HEK293 (cell line): ENCODE measurements at regions not wholly inside any gene's neighbourhood (a gene's known extent, or its start where the extent isn't known, plus 50 kb on each side); places are given as distances from the start of the nearest gene placed in this dataset.

Source experiments
- CTCF ChIA-PET: fragments of 350-600 bp; formaldehyde crosslinking; extraction: SDS; loops from one replicate; lab custom pipeline; 2021; ENCODE audit warnings: antibody characterized with exemption; lab: Yijun Ruan, JAX
- POLR2A ChIA-PET: fragments of 300-600 bp; formaldehyde crosslinking; extraction: SDS; loops from one replicate; lab custom pipeline; 2020; ENCODE audit warnings: antibody characterized with exemption, inconsistent platforms; lab: Yijun Ruan, JAX
- H3K27ac ChIP-seq: fragments of 200-500 bp; sonication (Bioruptor generic); 2 replicates; pipeline ENCODE4 v1.5.1; 2014; ENCODE audit warnings: low read depth, low read length, control low read depth, inconsistent platforms; ENCODE audit errors: extremely low read depth
- H3K36me3 ChIP-seq, 2 experiments: fragments of 200-500 bp in 1 of 2; sonication (Bioruptor generic) in 1 of 2; 1 replicate in 1 of 2; 2 replicates in 1 of 2; pipeline ENCODE4 v1.5.1; 2014 to 2017; ENCODE audit warnings: inconsistent platforms in 2 of 2, low read length in 2 of 2; ENCODE audit not compliant: control insufficient read depth in 2 of 2, insufficient read depth in 1 of 2
- H3K4me1 ChIP-seq: fragments of 200-500 bp; sonication (Bioruptor generic); 2 replicates; pipeline ENCODE4 v1.5.1; 2014; ENCODE audit warnings: mild to moderate bottlenecking, low read length, inconsistent platforms; ENCODE audit not compliant: control insufficient read depth, insufficient read depth
- H3K4me3 ChIP-seq: 2 replicates; pipeline ENCODE4 v1.5.1; 2011; ENCODE audit warnings: low read depth, mild to moderate bottlenecking, control low read depth, low read length, moderate library complexity
- H3K9me3 ChIP-seq: fragments of 200-500 bp; sonication (Bioruptor generic); 2 replicates; pipeline ENCODE4 v1.5.1; 2014; ENCODE audit warnings: low read depth, low read length, inconsistent platforms; ENCODE audit not compliant: control insufficient read depth, insufficient read depth
- AEBP2 ChIP-seq: fragments of 450-650 bp; formaldehyde crosslinking; IDR thresholded peaks from 2 replicates; pipeline ENCODE4 v1.5.1; 2016; ENCODE audit warnings: missing biosample characterization, missing genetic modification characterization, borderline replicate concordance
- ELK4 ChIP-seq: IDR thresholded peaks from 2 replicates; pipeline ENCODE4 v1.6.1; 2011; ENCODE audit warnings: mild to moderate bottlenecking, low read depth, low read length, borderline replicate concordance
- GLIS1 ChIP-seq: fragments of 450-650 bp; formaldehyde crosslinking; IDR thresholded peaks from 2 replicates; pipeline ENCODE4 v1.5.1; 2016; ENCODE audit warnings: missing biosample characterization, missing genetic modification characterization
- KLF1 ChIP-seq: fragments of 450-650 bp; formaldehyde crosslinking; IDR thresholded peaks from 2 replicates; pipeline ENCODE4 v1.5.1; 2016; ENCODE audit warnings: missing biosample characterization, missing genetic modification characterization
- SP2 ChIP-seq: fragments of 450-650 bp; formaldehyde crosslinking; IDR thresholded peaks from 2 replicates; pipeline ENCODE4 v1.5.1; 2016; ENCODE audit warnings: missing biosample characterization, missing genetic modification characterization
- ZBTB11 ChIP-seq: fragments of 450-650 bp; formaldehyde crosslinking; conservative IDR thresholded peaks from 2 replicates; pipeline ENCODE4 v1.5.1; 2016; ENCODE audit warnings: low read depth, missing biosample characterization, missing genetic modification characterization
- ZBTB44 ChIP-seq: fragments of 450-650 bp; IDR thresholded peaks from 2 replicates; pipeline ENCODE4 v1.5.1; 2018; ENCODE audit warnings: missing biosample characterization, mild to moderate bottlenecking, missing genetic modification characterization
- ZFHX2 ChIP-seq: fragments of 450-650 bp; formaldehyde crosslinking; conservative IDR thresholded peaks from 2 replicates; pipeline ENCODE4 v1.5.1; 2016; ENCODE audit warnings: missing biosample characterization, missing genetic modification characterization
- ZNF202 ChIP-seq: fragments of 450-650 bp; formaldehyde crosslinking; IDR thresholded peaks from 2 replicates; pipeline ENCODE4 v1.5.1; 2016; ENCODE audit warnings: missing biosample characterization, missing genetic modification characterization, borderline replicate concordance
- ZNF266 ChIP-seq: fragments of 450-650 bp; formaldehyde crosslinking; IDR thresholded peaks from 2 replicates; pipeline ENCODE4 v1.5.1; 2016; ENCODE audit warnings: missing biosample characterization, missing genetic modification characterization, low read depth
- ZNF391 ChIP-seq: fragments of 450-650 bp; formaldehyde crosslinking; IDR thresholded peaks from 2 replicates; pipeline ENCODE4 v1.5.1; 2016; ENCODE audit warnings: low read depth, missing biosample characterization, missing genetic modification characterization, borderline replicate concordance
- ZNF48 ChIP-seq: fragments of 450-650 bp; formaldehyde crosslinking; IDR thresholded peaks from 2 replicates; pipeline ENCODE4 v1.5.1; 2016; ENCODE audit warnings: missing biosample characterization, missing genetic modification characterization
- ZNF510 ChIP-seq: fragments of 450-650 bp; formaldehyde crosslinking; IDR thresholded peaks from 2 replicates; pipeline ENCODE4 v1.5.1; 2018; ENCODE audit warnings: mild to moderate bottlenecking, missing genetic modification characterization, missing biosample characterization; ENCODE audit not compliant: insufficient replicate concordance
- ZNF514 ChIP-seq: fragments of 450-650 bp; formaldehyde crosslinking; IDR thresholded peaks from 2 replicates; pipeline ENCODE4 v1.5.1; 2016; ENCODE audit warnings: missing biosample characterization, missing genetic modification characterization
- ZNF558 ChIP-seq: fragments of 450-650 bp; formaldehyde crosslinking; IDR thresholded peaks from 2 replicates; pipeline ENCODE4 v1.5.1; 2016; ENCODE audit warnings: missing biosample characterization, missing genetic modification characterization
- ZNF560 ChIP-seq: fragments of 450-650 bp; formaldehyde crosslinking; IDR thresholded peaks from 2 replicates; pipeline ENCODE4 v1.5.1; 2017; ENCODE audit warnings: missing biosample characterization, missing genetic modification characterization, borderline replicate concordance
- ZNF571 ChIP-seq: fragments of 450-650 bp; formaldehyde crosslinking; IDR thresholded peaks from 2 replicates; pipeline ENCODE4 v1.5.0; 2017; ENCODE audit warnings: missing biosample characterization, missing genetic modification characterization
- ZNF621 ChIP-seq: fragments of 450-650 bp; formaldehyde crosslinking; IDR thresholded peaks from 2 replicates; pipeline ENCODE4 v1.5.1; 2017; ENCODE audit warnings: missing biosample characterization, missing genetic modification characterization
- ZNF626 ChIP-seq: fragments of 450-650 bp; sonication (Bioruptor Pico); formaldehyde crosslinking; IDR thresholded peaks from 2 replicates; pipeline ENCODE4 v1.5.1; 2018; ENCODE audit warnings: missing biosample characterization, missing genetic modification characterization, inconsistent platforms
- ZNF670 ChIP-seq: fragments of 450-650 bp; formaldehyde crosslinking; IDR thresholded peaks from 2 replicates; pipeline ENCODE4 v1.5.1; 2016; ENCODE audit warnings: missing biosample characterization, missing genetic modification characterization, low read depth
- TF ChIP-seq, protein P1 (sequence below): fragments of 450-650 bp; formaldehyde crosslinking; IDR thresholded peaks from 2 replicates; pipeline ENCODE4 v1.5.1; 2016; ENCODE audit warnings: missing biosample characterization, missing genetic modification characterization

GRCh38 chr22:34973926-34974325 is 92.0 kb upstream of the ISX start:
- Histone ChIP-seq H3K4me1 (no peaks in the 10 kb centered on the region), H3K36me3 (no peaks in the 10 kb centered on the region), H3K4me3 (no peak overlapping the region)
- no peak for TF ChIP-seq AEBP2
- TF ChIP-seq ZNF391 (tag by site-specific recombination) = no peak
- TF ChIP-seq, all 188 proteins: peak for 0
- ChIA-PET CTCF (interaction anchor here (0.7 to 1.2 kb wide), 2 partner anchors 9 to 185 kb away, joined by 3 to 4 read pairs; no protein-coding TSS in a partner anchor), POLR2A (no interaction called here)
- Histone ChIP-seq H3K27ac (no peak overlapping the region), H3K9me3 (no peaks in the 10 kb centered on the region)

- Histone ChIP-seq H3K36me3 (no peaks in the 10 kb centered on the region), H3K27ac (no peak overlapping the region), H3K9me3 (no peaks in the 10 kb centered on the region), H3K4me3 (no peak overlapping the region), H3K4me1 (no peaks in the 10 kb centered on the region)
- POLR2A ChIA-PET = no interaction called here
- CTCF ChIA-PET = interaction anchor here (0.6 to 1.7 kb wide), 10 partner anchors 13 to 542 kb away, joined by 3 to 5 read pairs (median 3); no protein-coding TSS in a partner anchor
- TF ChIP-seq SP2 (tag by site-specific recombination) (no peak), ZNF514 (no peak), ZNF670 (tag by site-specific recombination) (no peak), ZBTB44 (tag by site-specific recombination) (no peak), ZNF266 (tag by site-specific recombination) (no peak), ZNF558 (tag by site-specific recombination) (no peak), ZNF626 (tag by site-specific recombination) (no peak), ZNF510 (no peak)
- TF ChIP-seq, protein P1, sequence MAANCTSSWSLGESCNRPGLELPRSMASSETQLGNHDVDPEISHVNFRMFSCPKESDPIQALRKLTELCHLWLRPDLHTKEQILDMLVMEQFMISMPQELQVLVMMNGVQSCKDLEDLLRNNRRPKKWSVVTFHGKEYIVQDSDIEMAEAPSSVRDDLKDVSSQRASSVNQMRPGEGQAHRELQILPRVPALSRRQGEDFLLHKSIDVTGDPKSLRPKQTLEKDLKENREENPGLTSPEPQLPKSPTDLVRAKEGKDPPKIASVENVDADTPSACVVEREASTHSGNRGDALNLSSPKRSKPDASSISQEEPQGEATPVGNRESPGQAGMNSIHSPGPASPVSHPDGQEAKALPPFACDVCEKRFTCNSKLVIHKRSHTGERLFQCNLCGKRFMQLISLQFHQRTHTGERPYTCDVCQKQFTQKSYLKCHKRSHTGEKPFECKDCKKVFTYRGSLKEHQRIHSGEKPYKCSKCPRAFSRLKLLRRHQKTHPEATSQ (tag by site-specific recombination) = no peak
These were observed 90.2 kb upstream of the ISX start for GRCh38 chr22:34975721-34976120.

- Histone ChIP-seq H3K9me3 (no peaks in the 10 kb centered on the region), H3K4me1 (no peaks in the 10 kb centered on the region), H3K36me3 (no peaks in the 10 kb centered on the region), H3K4me3 (no peak overlapping the region), H3K27ac (no peak overlapping the region)
- POLR2A ChIA-PET = no interaction called here
- CTCF ChIA-PET = interaction anchor here (0.6 to 1.2 kb wide), 7 partner anchors 13 to 543 kb away, joined by 3 to 5 read pairs (median 3); no protein-coding TSS in a partner anchor
- TF ChIP-seq ZNF560 (tag by site-specific recombination) = no peak
- no peak for TF ChIP-seq ZNF202 (tag by site-specific recombination)
- TF ChIP-seq ZNF48 (tag by site-specific recombination) = no peak
- TF ChIP-seq ZBTB11 (tag by site-specific recombination) = no peak
- no peak for TF ChIP-seq ZNF621 (tag by site-specific recombination)
- TF ChIP-seq ZNF571 (tag by site-specific recombination) = no peak
- no peak for TF ChIP-seq ZFHX2 (tag by site-specific recombination)
- TF ChIP-seq KLF1 = no peak
- no peak for TF ChIP-seq GLIS1 (tag by site-specific recombination)
- TF ChIP-seq ELK4 = no peak
These were observed 89.5 kb upstream of the ISX start for GRCh38 chr22:34976474-34976873.
